ENCODE measurements at regions not wholly inside any gene's neighbourhood (a gene's known extent, or its start where the extent isn't known, plus 50 kb on each side); places are given as distances from the start of the nearest gene placed in this dataset.

GRCh38 chr12:91609283-91609682 lies 426.7 kb upstream of the DCN start:
- no peak for TF ChIP-seq CTCF (IDR thresholded peaks at IDR 0.05; ENCODE audit: borderline replicate concordance, extremely low read depth, low read length, poor library complexity, severe bottlenecking)
- no peak for TF ChIP-seq EZH2 (IDR thresholded peaks at IDR 0.05; ENCODE audit: borderline replicate concordance, low read depth, low read length, severe bottlenecking)
